GM19351 (cell line): ENCODE measurements at regions not wholly inside any gene's neighbourhood (a gene's known extent, or its start where the extent isn't known, plus 50 kb on each side); places are given as distances from the start of the nearest gene placed in this dataset.

ENCODE experiments used
- ATAC-seq: cut with Tn5 transposase; IDR thresholded peaks from one replicate; pipeline ENCODE4 v1.9.1; 2021; ENCODE audit warnings: mild to moderate bottlenecking, moderate library complexity; ENCODE audit not compliant: unreplicated experiment

- ATAC-seq: no peak
Measured at GRCh38 chr5:119991625-119992024, 362.3 kb downstream of the FAM170A start.

- ATAC-seq: no peak
Measured at GRCh38 chr5:119996128-119996527, 366.8 kb downstream of the FAM170A start.

- ATAC-seq: no peak
Measured at GRCh38 chr5:120007598-120007997, 378.2 kb downstream of the FAM170A start.

DNA sequence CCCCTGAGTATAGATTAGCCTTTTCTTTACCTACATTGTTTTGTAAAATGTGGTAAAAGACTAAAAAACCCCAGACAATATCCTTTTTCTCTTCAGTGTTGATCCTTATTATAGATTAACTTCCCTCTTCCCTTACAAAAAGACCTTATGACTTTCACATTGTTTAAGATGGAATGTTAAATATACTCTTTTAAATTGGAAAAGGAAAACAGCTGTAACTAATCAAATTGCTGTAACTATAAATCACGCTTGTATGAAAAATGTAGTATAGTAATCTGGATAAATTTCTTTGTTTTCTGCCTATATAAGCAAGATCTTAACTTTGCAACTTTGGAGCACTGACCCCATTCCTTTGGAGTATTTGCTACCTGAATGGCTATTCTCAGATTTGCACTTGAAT, 383.1 kb downstream of the FAM170A start:
- no peak for ATAC-seq

- no peak for ATAC-seq
Measured at GRCh38 chr5:120014535-120014934, 385.2 kb downstream of the FAM170A start.

- no peak for ATAC-seq
Measured at GRCh38 chr5:120016717-120017382, 387.5 kb downstream of the FAM170A start.

DNA sequence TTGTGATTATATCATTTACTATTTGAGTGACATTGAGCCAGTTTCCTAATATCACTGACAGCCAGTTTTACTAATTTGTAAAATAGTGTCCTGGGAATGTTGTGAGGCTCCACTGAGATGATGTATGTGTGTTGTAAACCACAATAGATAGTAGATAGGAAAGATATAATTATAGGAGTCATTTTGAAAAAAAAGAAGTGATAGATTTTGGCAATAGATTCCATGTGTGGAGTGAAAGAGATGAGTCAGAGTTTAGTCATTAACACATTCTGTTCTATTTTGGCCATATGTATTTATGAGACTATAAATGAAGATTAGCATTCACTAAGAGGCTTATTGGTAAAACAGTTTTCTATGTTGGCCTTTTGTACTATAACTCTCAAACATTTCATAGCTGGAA, 388.2 kb downstream of the FAM170A start:
- no peak for ATAC-seq

GRCh38 chr5:120035181-120035580, 405.8 kb downstream of the FAM170A start:
- ATAC-seq: no peak

- ATAC-seq: no peak
Measured at GRCh38 chr5:120035815-120036577, 406.6 kb downstream of the FAM170A start.

GRCh38 chr5:120037451-120037850, 408.1 kb downstream of the FAM170A start:
- ATAC-seq: no peak

- no peak for ATAC-seq
Measured at GRCh38 chr5:120039111-120039510, 409.8 kb downstream of the FAM170A start.

DNA sequence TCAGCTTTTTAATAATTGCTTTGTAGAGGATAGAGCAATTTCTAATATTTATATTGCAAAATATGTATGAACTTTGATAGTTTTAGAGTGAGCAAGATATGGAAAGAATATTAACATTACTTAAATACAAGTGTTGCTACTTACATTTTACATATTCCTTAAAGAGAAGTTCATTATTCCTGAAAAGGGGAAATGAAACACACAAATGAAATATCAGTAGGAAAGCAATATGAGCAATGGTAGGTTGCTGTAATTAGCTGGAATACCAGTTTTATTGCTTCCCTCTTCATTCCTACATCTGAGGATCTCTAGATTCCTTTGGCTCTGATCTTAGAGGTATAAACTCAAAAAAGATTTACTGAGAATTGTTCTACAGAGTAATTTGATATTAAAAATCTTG, 414.1 kb downstream of the FAM170A start:
- ATAC-seq: no peak

DNA sequence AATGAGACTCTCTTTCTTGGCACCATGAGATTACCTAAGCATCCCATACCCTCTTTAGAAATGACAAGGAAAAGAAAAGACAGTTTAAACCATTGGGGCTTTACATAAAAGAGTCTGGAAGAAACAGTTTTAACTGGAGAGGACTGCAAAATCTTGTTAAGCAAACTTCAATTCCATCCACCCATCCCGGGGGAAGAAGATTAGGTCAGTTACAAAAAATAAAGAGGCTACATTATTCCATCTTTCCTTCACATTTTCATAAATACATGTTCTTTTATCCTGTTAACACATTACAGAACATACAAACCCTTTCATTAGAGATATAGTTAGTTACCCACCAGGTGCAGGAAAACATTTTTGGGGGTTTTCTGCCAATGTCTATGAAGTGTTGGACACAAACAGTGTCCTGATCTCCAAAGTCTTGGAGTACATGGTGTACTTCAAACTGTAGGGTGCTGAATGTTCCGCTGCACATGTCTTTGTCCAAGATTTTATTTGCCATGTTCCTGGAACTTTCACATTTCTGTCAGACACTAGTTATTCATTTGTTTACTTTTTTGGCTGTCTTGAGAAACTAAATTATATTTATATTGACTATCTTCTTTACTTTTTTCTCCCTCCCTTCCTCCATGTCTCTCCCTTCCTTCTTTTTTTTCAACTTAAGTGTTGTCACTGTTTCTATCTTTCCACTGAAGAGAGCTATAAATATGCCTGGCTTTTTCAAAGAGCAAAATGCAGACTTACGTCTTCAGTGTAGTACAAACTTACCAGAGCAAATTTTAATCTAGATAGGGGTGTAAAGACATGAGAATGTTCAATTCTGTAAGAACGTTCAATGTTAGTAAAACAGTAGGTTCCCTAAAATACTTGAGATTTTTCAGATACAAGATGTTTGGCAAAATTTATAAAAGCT, 410.9 kb upstream of the PRR16 start:
- no peak for ATAC-seq

DNA sequence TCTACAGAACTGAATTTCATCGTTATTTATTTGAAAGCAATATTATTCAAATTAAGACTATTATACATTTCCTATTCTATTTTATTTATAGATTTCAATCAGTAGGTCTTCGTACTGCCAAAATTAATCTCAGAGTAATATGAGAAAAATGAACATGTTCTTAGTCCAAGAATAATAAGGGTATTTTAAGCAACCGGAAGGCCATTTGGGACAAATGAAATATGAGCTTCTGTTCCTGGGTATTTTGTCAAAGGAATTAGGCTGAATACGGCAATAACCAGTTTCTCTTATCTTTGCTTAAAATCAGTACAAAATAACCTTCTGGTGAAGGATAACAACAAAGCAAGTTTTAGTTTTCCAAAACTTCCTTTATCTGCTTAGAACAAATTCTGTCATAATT, 410.3 kb upstream of the PRR16 start:
- no peak for ATAC-seq

GRCh38 chr5:120055858-120056257, 408.2 kb upstream of the PRR16 start:
- ATAC-seq: peak; percentile 50

DNA sequence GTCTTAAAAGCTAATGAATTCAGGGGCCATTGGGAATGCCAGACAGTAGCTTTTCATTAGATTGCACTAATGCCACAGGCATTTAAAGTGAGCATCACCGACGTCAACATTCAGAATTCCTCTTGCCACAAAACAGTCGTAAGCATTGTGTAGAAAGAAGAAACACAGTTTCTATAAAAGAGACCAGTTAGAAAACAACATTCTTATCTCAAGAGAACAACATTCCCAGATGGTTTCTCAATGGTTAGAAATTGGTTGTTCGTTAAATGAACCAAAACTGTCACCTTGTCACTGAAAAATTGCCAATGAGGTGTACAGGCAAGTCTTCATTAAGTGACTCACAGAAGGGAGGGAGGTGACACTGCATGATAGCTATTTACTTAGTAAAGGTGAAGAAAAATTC, 401.6 kb upstream of the PRR16 start:
- no peak for ATAC-seq

- ATAC-seq: no peak
Measured at GRCh38 chr5:120072068-120072761, 391.9 kb upstream of the PRR16 start.

- no peak for ATAC-seq
Measured at GRCh38 chr5:120073722-120074121, 390.4 kb upstream of the PRR16 start.

- no peak for ATAC-seq
Measured at GRCh38 chr5:120080781-120081180, 383.3 kb upstream of the PRR16 start.

DNA sequence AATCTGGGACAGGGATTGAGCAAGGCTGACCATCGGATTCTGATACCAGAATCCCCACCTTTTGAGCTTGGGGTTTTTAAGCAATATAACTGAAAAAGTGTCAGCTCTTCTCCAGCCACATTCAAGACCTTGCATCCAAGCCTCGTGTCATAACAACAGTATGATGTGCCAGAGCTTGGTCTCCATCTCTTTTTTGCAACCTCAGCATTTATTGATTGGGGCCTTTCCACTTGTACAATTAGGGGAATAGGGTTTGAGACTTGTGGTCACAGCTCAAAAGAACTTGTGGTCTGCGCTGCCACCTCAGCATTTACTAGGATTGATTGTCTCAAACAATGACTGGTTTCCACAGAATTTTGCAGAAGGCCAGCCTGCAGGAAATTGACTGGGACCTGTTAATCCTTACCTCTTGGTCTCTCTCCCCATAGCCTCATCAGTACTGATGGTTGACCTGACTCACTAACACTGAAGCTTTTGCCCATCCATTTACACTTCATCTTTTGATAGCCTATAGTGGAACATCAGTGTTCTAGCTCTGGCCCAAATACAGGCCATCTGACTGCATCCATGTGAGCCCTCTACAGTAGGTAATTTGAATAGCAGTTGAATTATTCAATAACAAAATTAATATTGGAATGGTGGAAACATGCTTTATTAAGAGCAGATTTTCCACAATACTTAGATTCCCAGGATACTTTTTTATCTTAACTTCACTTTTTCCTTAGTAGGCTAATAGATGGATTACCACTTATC, 381.6 kb upstream of the PRR16 start:
- no peak for ATAC-seq
